NCI-H510A treated with DMSO at 0.1 percent for 48 hours (cell line): ENCODE measurements at regions not wholly inside any gene's neighbourhood (a gene's known extent, or its start where the extent isn't known, plus 50 kb on each side); places are given as distances from the start of the nearest gene placed in this dataset.
"Not testable (repeated sequence)": the region's sequence is repeated elsewhere in the genome, so short reads cannot be mapped to it uniquely, and the experiment has no call there.

Experiments used
- DNase-seq: peaks from one replicate; lab custom pipeline; 2025; lab: John Stamatoyannopoulos, UW

- no peak for DNase-seq
Observed at GRCh38 chr2:183459466-183459865, 335.2 kb downstream of the NUP35 start.

- no peak for DNase-seq
Observed at GRCh38 chr2:183463821-183464220, 339.6 kb downstream of the NUP35 start.

DNA sequence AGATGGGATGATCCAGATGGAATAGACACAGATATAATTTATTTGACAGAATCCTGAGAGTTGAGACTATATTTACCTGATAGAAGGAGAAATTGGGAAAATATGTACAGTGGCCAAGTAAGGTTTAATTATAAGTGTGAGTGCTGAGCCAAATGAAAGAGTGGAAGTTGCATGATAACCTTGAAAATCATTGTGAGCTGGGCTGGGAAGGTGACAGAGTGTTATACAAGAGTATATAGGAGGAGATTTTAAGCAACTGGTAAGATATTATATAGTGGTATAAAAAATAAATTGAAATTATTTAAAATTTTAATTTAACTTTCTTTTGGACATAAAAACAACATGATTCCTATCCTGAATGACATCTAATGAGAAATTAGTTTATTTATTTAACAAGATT lies 340.8 kb downstream of the NUP35 start:
- no peak for DNase-seq

GRCh38 chr2:183474912-183475695 lies 350.9 kb downstream of the NUP35 start:
- DNase-seq = no peak

DNA sequence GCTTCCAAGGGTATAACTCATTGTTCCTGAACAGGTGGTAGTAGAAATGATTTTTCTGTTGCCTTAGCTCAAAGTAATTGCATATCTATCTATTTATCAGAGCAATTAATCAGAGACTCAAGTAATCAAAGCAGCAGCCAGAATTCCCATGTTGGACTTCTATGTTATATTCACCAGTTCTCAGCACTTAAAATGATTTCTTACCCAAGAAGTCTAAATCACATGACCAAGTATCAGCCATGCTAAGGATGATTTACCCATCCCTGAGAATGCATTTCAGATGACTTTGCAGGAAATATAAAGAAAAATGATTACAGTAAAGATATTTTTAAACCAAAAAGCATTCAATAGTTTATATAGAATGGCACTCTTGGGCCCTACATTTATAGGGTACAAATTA lies 352.2 kb downstream of the NUP35 start:
- no peak for DNase-seq

DNA sequence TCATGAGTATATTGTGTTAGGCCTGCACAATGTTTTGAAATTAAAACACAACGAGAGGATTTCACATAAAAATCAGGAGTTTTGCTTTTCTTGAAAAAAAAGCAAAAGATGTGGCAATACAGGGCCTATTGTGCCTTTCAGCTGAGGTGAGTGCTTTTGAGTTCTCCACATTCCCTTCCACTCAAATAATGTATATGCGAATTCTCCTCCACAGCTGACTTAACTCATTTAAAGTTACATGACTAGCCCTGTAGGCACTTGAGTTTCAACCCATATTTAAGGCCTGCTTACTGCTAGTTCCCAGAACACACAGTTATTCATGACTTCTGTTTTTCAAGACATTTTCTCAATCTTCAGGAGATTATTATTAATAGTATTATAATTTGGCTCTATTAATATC lies 353.1 kb downstream of the NUP35 start:
- DNase-seq = no peak

- not testable (repeated sequence) for DNase-seq
Observed at GRCh38 chr2:183478941-183479595, 354.8 kb downstream of the NUP35 start.

DNA sequence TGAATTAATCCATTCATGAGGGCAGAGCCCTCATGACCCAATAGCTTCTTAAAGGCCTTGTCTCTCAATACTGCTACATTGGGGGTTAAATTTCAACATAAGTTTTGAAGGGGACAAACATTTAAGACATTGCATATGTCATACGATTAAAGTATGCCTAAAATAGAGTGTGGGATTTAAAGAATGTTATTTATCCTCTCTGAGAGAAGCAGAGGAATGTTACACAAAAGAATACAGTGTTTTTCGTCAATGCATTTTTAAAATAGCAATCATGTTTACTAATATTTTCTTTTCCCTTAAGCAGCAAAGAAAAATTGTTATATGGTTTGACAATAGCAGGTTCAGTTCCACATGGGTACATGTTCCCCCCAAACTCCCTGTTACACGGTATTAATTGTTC lies 363.1 kb downstream of the NUP35 start:
- no peak for DNase-seq

- no peak for DNase-seq
Observed at GRCh38 chr2:183488421-183488820, 364.2 kb downstream of the NUP35 start.

GRCh38 chr2:183490489-183490888 lies 366.2 kb downstream of the NUP35 start:
- no peak for DNase-seq

DNA sequence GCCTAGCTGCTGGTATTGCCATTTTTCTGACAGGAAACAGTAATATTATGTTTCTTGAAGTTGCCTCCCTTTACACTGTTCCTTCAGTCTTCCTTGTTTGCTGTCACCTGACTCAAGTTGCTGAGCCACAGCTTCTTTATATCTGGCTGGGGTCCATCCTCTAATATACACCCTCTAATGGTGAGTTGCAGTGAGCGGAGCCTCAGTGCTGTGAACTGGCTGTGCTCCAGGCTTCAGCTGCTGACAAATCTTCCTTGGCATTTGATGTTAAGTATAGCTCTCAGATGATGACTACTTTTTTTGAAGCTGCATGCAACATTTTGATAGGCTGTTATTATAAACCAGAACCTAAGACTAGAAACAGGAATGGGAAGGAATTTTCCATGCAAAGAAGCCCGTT lies 366.7 kb downstream of the NUP35 start:
- DNase-seq = no peak

DNA sequence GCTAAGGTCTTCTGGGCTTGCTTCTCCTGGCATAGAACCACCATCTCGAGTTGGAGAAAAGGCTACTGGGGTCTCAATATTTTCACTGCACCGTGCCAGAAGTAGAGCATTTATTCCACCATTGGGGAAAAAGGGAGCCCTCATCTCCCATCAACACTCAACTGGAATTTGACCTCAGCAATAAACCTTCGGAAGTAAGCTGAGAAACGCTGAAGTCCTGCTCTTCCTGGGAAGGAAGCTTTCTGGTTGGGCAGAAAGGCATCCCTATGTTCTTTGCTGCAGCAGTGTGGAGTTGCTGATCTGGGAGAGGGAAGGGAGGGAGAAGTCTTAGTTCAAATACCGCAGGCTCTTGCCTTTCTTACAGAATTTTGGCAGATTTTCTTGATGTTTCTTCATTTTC lies 368.8 kb downstream of the NUP35 start:
- DNase-seq = no peak

DNA sequence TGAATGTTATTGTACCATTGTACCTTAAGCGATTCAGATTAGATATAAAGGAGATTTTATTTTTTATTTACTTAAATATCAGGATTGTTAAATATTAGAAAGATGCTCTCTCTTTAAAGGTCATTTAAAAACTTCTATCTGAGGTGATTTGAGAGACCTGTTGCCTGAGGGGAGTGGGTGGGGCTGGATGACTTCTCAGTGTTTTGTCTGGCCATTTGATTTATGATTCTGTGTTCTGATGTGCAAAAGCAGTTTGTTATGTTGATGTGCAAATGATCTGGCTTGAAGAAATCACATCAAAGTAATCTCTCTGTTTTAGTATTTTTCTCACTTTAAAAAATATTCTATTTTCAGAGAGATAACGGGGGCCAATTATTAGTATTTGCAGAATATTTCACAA lies 370.8 kb downstream of the NUP35 start:
- no peak for DNase-seq

- DNase-seq = no peak
Observed at GRCh38 chr2:183495589-183496267, 371.5 kb downstream of the NUP35 start.

GRCh38 chr2:183497861-183498260 lies 373.6 kb downstream of the NUP35 start:
- DNase-seq = no peak

DNA sequence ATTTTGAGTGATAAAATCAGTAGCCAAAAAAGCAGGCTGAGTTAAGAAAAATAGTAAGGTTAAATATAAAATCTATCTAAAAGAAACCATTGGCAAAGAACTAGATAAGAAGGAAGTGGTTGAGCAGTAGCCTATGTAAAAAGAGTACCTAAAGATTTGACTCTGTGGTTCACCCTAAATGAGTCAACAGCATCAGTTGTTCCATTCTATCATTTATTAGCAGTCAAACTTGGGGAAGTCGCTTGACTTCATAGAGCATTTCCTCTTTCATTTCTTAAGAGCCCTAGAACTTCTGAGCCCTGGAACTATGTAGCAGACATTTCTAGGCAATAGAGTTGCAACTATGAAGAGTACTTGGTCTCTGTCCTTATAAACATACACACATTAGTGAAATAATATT lies 381.7 kb downstream of the NUP35 start:
- DNase-seq = no peak

- no peak for DNase-seq
Observed at GRCh38 chr2:183511154-183511553, 386.9 kb downstream of the NUP35 start.

DNA sequence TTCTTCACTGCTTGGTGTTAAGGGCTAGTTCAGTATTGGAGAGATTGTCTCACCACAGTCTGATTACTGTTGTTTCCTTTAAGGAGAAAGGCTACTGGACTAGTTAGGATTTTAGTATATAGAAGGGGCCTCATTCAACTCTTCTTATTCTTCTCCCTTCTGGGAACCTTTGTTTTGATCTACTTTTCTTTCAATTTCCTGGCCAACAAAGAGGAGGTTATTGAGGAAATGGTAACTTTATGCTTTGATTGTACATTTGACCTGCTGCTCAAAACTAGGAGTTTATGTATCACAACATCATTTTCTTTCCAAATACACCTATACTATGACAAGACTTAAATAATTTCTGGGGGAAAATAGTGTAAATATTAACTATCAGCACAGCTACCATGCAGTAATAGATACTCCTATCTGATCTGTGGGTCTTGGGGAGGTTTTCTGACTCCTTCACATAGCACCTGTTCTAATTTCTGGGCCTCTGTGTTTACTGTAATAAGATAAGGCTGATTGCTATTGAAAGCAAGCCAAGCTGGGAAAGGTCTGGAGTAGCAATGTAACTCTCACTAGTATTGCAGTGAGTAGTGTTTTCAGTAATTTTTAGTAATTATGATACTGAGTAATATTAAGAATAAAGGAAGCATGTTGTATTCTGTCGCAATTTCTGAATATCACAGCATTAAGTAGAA lies 395.3 kb downstream of the NUP35 start:
- DNase-seq = no peak

GRCh38 chr2:183521911-183522310 lies 397.7 kb downstream of the NUP35 start:
- DNase-seq = no peak

DNA sequence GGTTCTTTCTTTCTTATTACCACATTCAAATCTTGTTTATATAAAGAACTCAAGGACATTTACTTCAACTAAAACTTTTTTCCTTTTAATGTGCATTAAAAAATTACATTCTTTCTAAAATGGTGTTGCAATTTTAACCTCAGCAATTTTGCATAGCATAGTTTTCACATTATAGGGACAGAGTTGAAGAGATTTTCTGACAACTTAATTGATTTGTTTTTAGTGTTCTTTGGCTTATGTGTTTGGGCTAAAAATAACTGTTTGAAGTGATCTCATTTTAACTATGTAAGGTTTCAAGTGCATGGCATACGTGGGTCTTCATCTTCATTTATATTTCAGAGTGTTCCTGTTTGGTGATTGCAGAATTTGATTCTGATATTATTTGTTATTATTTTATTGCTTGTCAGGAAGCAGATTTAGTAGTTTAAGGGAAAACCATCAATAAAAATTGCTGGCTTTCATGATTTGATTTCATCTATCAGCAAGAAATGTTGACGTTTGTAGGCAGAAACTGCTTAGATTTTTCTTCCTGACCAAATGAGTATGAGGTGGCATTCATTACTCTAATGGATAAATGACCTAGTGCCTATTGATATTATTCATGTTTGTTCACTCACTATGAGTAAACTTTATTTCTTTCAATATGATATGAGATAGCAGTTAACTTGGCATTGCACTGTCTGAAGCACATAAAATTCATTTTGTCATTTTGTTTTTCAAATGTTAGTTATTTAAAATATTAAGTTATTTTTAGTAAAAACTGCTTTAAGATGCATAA lies 398.4 kb downstream of the NUP35 start:
- DNase-seq = no peak

GRCh38 chr2:183530333-183530901 lies 406.2 kb downstream of the NUP35 start:
- no peak for DNase-seq
